ENCODE measurements at regions not wholly inside any gene's neighbourhood (a gene's known extent, or its start where the extent isn't known, plus 50 kb on each side); places are given as distances from the start of the nearest gene placed in this dataset.

- Histone ChIP-seq H2AFZ (ENCODE audit: low read depth, low read length, severe bottlenecking) (no peak overlapping the region), H3K79me2 (ENCODE audit: insufficient read depth, low read length) (no peaks in the 10 kb centered on the region), H3K27ac (ENCODE audit: low read depth, low read length) (no peak overlapping the region), H3F3A (ENCODE audit: insufficient read depth) (no peaks in the 10 kb centered on the region), H3K4me2 (ENCODE audit: low read depth, low read length, poor library complexity, severe bottlenecking) (no peak overlapping the region), H3K9me2 (replicated peaks; ENCODE audit: insufficient read depth, low read length) (no peaks in the 10 kb centered on the region), H4K20me1 (ENCODE audit: low read depth, low read length) (no peaks in the 10 kb centered on the region), H3K9ac (ENCODE audit: low read length) (no peak overlapping the region), H3K27me3 (ENCODE audit: low read length) (no peaks in the 10 kb centered on the region), H3K36me3 (ENCODE audit: low read length) (no peaks in the 10 kb centered on the region), H3K9me3 (ENCODE audit: insufficient read depth, low read length) (no peaks in the 10 kb centered on the region), H3K4me3 (ENCODE audit: insufficient read depth, low read length, poor library complexity, severe bottlenecking) (no peak overlapping the region)
- TF ChIP-seq CTCF (IDR thresholded peaks at IDR 0.05; ENCODE audit: insufficient read depth, low read length, poor library complexity, severe bottlenecking) (no peak), EZH2phosphoT487 (conservative IDR thresholded peaks at IDR 0.05; ENCODE audit: low read length) (no peak)
Observed at GRCh38 chr6:105819745-105820144, 266.4 kb upstream of the PRDM1 start.

- H3K27ac ChIP-seq (ENCODE audit: low read depth, low read length) = no peak overlapping the region
- H3K79me2 ChIP-seq (ENCODE audit: insufficient read depth, low read length) = no peaks in the 10 kb centered on the region
- no peaks in the 10 kb centered on the region for H3F3A ChIP-seq (ENCODE audit: insufficient read depth)
- TF ChIP-seq CTCF (IDR thresholded peaks at IDR 0.05; ENCODE audit: insufficient read depth, low read length, poor library complexity, severe bottlenecking) = no peak
- TF ChIP-seq EZH2phosphoT487 (conservative IDR thresholded peaks at IDR 0.05; ENCODE audit: low read length) = no peak
- H3K27me3 ChIP-seq (ENCODE audit: low read length) = no peaks in the 10 kb centered on the region
- H3K9me3 ChIP-seq (ENCODE audit: insufficient read depth, low read length) = no peaks in the 10 kb centered on the region
- no peaks in the 10 kb centered on the region for H3K36me3 ChIP-seq (ENCODE audit: low read length)
- H4K20me1 ChIP-seq (ENCODE audit: low read depth, low read length) = no peaks in the 10 kb centered on the region
- no peak overlapping the region for H2AFZ ChIP-seq (ENCODE audit: low read depth, low read length, severe bottlenecking)
- no peaks in the 10 kb centered on the region for H3K9me2 ChIP-seq (replicated peaks; ENCODE audit: insufficient read depth, low read length)
- H3K4me2 ChIP-seq (ENCODE audit: low read depth, low read length, poor library complexity, severe bottlenecking) = no peak overlapping the region
- no peak overlapping the region for H3K9ac ChIP-seq (ENCODE audit: low read length)
- H3K4me3 ChIP-seq (ENCODE audit: insufficient read depth, low read length, poor library complexity, severe bottlenecking) = no peak overlapping the region
Observed at GRCh38 chr6:105818505-105818904, 267.6 kb upstream of the PRDM1 start.

- TF ChIP-seq CTCF (IDR thresholded peaks at IDR 0.05; ENCODE audit: insufficient read depth, low read length, poor library complexity, severe bottlenecking) (no peak), EZH2phosphoT487 (conservative IDR thresholded peaks at IDR 0.05; ENCODE audit: low read length) (no peak)
- no peaks in the 10 kb centered on the region for H3F3A ChIP-seq (ENCODE audit: insufficient read depth)
Observed at GRCh38 chr6:105817961-105818360, 268.2 kb upstream of the PRDM1 start.

More at GRCh38 chr6:105817961-105818360, 268.2 kb upstream of the PRDM1 start:
- no peak overlapping the region for H3K27ac ChIP-seq (ENCODE audit: low read depth, low read length)
- H3K27me3 ChIP-seq (ENCODE audit: low read length) = no peaks in the 10 kb centered on the region
- H3K4me2 ChIP-seq (ENCODE audit: low read depth, low read length, poor library complexity, severe bottlenecking) = no peak overlapping the region
- H3K79me2 ChIP-seq (ENCODE audit: insufficient read depth, low read length) = no peaks in the 10 kb centered on the region
- H4K20me1 ChIP-seq (ENCODE audit: low read depth, low read length) = no peaks in the 10 kb centered on the region
- no peak overlapping the region for H3K4me3 ChIP-seq (ENCODE audit: insufficient read depth, low read length, poor library complexity, severe bottlenecking)
- no peak overlapping the region for H2AFZ ChIP-seq (ENCODE audit: low read depth, low read length, severe bottlenecking)
- no peaks in the 10 kb centered on the region for H3K9me2 ChIP-seq (replicated peaks; ENCODE audit: insufficient read depth, low read length)
- H3K9ac ChIP-seq (ENCODE audit: low read length) = no peak overlapping the region
- H3K36me3 ChIP-seq (ENCODE audit: low read length) = no peaks in the 10 kb centered on the region
- H3K9me3 ChIP-seq (ENCODE audit: insufficient read depth, low read length) = no peaks in the 10 kb centered on the region
